ENCODE measurements at regions not wholly inside any gene's neighbourhood (a gene's known extent, or its start where the extent isn't known, plus 50 kb on each side); places are given as distances from the start of the nearest gene placed in this dataset.

GRCh38 chr11:116506263-116506825 is 266.4 kb downstream of the BUD13 start:
- TF ChIP-seq POLR2A (IDR thresholded peaks at IDR 0.05) (no peak), CTCF (IDR thresholded peaks at IDR 0.05) (no peak), POLR2AphosphoS5 (IDR thresholded peaks at IDR 0.05) (no peak), EP300 (IDR thresholded peaks at IDR 0.05) (no peak)
- H3K27me3 ChIP-seq: peaks cover 50% of the 10 kb centered on the region
- no peaks in the 10 kb centered on the region for H3K36me3 ChIP-seq
- no peak overlapping the region for H3K27ac ChIP-seq
- peak in 1 of 2 donors; percentile 43 for DNase-seq (ENCODE audit: low spot score in 2 of 2)
- no peaks in the 10 kb centered on the region for H3K9me3 ChIP-seq
- no peaks in the 10 kb centered on the region for H3K4me1 ChIP-seq
- WGBS: 76% methylated on average over 6 of the region's 6 CpGs
- no peak overlapping the region for H3K4me3 ChIP-seq

DNA sequence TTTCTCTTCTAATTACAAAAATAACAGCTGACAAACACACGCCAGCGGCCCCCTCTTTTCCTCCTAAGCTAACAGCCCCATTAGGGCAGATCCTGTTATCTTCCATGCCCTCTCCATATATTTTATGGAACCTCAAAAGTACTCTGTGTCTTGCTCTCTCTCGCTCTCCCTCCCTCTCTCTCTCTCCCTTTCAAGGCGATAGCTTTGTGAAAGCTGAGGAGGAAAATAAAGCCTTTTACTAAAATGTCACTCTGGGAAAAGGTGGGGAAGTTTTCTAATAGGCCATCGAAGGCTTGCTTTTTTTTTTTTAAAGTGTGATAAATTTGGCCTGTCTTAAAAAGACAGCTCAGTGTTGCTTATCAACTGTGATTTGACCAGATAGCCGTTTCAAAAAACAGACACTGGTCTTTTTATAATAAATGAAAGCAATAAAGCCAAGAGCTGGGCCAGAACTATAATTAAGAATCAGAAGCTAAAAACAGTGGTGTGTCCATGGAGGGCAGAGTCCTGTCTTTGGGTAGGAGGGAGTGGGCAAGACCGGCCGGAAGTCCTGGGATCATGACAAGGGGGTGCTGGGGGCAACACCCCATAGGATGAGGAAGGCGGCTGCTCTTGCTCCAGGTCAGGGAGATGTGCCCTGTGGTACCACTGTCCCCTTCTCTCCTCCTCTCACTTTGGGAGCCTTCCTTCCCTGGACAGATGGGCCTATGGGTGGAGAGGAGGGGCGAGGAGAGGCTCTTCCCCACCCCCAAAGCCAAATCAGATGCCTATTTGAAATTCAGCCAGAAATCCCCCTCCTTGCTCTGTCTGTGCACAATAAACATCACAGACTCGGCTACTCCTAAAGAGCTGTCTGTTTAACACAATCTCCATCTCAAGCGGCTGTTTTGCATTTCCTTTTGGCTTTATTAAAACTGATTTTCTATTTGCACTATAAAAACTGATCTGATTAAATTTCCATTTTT is 267.2 kb downstream of the BUD13 start:
- no peak overlapping the region for H3K4me3 ChIP-seq
- peaks cover 54% of the 10 kb centered on the region for H3K27me3 ChIP-seq
- H3K27ac ChIP-seq: no peak overlapping the region
- DNase-seq (ENCODE audit: low spot score in 2 of 2): peak in 1 of 2 donors; percentile 31
- TF ChIP-seq POLR2A (IDR thresholded peaks at IDR 0.05) (no peak), CTCF (IDR thresholded peaks at IDR 0.05) (no peak), POLR2AphosphoS5 (IDR thresholded peaks at IDR 0.05) (no peak), EP300 (IDR thresholded peaks at IDR 0.05) (no peak)
- H3K4me1 ChIP-seq: peaks cover 6% of the 10 kb centered on the region
- no peaks in the 10 kb centered on the region for H3K9me3 ChIP-seq
- H3K36me3 ChIP-seq: no peaks in the 10 kb centered on the region
- 63% methylated on average over 12 of the region's 12 CpGs for WGBS

GRCh38 chr11:116504541-116505297 is 268.1 kb downstream of the BUD13 start:
- Histone ChIP-seq H3K4me3 (no peak overlapping the region), H3K4me1 (peaks cover 10% of the 10 kb centered on the region), H3K27me3 (peaks cover 63% of the 10 kb centered on the region), H3K36me3 (no peaks in the 10 kb centered on the region), H3K9me3 (no peaks in the 10 kb centered on the region), H3K27ac (no peak overlapping the region)
- WGBS: 68% methylated on average over 13 of the region's 15 CpGs
- DNase-seq (ENCODE audit: low spot score in 2 of 2): peak in 1 of 2 donors; percentile 66
- no peak for TF ChIP-seq EP300 (IDR thresholded peaks at IDR 0.05)
- no peak for TF ChIP-seq CTCF (IDR thresholded peaks at IDR 0.05)
- TF ChIP-seq POLR2A (IDR thresholded peaks at IDR 0.05): no peak

DNA sequence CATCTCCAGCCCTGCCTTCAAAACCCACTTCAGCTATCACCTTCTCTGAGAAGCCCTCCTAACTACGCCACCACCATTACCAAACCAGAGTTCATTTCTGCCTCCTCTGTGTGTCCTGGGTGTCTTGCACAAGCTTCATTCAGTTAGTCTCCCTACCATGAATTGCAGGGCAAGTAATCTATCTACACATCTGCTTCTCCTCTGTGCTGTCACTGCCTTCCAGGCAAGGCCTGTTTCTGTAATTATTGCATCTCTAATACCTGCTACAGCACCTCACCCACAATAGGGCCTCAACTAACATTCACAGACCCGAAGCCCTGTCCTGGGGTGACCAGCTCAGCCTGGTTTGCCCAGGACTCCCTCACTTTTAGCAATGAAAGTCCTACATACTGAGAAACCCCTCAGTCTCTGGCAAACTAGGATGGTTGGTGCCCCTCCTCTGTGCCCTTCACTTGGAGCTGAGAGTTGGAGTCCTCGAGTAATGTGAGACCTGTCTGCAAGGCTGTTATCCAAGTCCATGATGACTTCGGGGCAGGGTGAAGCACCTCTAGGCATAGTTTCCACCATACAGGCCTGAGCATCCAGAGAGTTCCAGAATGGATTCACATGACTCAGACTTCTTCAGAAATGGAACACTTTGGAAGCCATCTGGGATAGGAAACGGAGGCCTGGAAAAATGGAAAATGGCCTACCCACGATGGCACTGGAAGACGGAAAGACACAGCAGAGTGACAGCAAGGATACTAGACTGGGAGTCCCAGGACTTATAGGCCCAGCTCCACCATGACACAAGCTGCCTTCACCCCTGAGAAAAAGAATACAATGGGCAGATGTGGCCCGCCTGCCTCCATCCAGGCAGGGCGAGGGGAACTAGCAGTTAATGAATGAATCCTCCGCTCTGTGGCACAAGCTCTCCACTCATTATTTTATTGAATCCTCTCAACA is 269.3 kb downstream of the BUD13 start:
- DNase-seq (ENCODE audit: low spot score in 2 of 2): peak in 1 of 2 donors; percentile 34
- Histone ChIP-seq H3K27ac (no peak overlapping the region), H3K27me3 (peaks cover 71% of the 10 kb centered on the region), H3K4me1 (peaks cover 10% of the 10 kb centered on the region), H3K9me3 (no peaks in the 10 kb centered on the region), H3K36me3 (no peaks in the 10 kb centered on the region), H3K4me3 (no peak overlapping the region)
- TF ChIP-seq POLR2A (IDR thresholded peaks at IDR 0.05) (no peak), POLR2AphosphoS5 (IDR thresholded peaks at IDR 0.05) (no peak), CTCF (IDR thresholded peaks at IDR 0.05) (no peak), EP300 (IDR thresholded peaks at IDR 0.05) (no peak)
- 83% methylated on average over 10 of the region's 10 CpGs for WGBS

Measured in suprapubic skin (tissue), 4 donors.